PC-9 (cell line): ENCODE measurements at regions not wholly inside any gene's neighbourhood (a gene's known extent, or its start where the extent isn't known, plus 50 kb on each side); places are given as distances from the start of the nearest gene placed in this dataset.

Experiments
- BruUV-seq: library from RNA; stranded (reverse); fragments of 400-500 nt; replicated peaks from 2 replicates; lab custom pipeline; 2021; lab: Mats Ljungman, UMichigan
- CTCF ChIA-PET: fragments of 300-600 bp; sonication (Branson Sonifier 250); formaldehyde crosslinking; loops from one replicate; lab custom pipeline; 2022; ENCODE audit warnings: antibody characterized with exemption; lab: Charles Lee
- POLR2A ChIA-PET: fragments of 300-600 bp; sonication (Branson Sonifier 250); formaldehyde crosslinking; loops from one replicate; lab custom pipeline; 2022; ENCODE audit warnings: antibody characterized with exemption; ENCODE audit not compliant: unreplicated experiment; lab: Charles Lee
- DNase-seq, 2 experiments: peaks; one replicate each; pipeline versions ENCODE4 v3.0.0 to v3.0.0-alpha.2; 2015 to 2022; ENCODE audit warnings: mixed read lengths in 1 of 2
- H2AFZ ChIP-seq: fragments of 200-600 bp; sonication (generic); 2 replicates; pipeline ENCODE4 v1.8.1; 2017; ENCODE audit warnings: antibody characterized with exemption
- H3F3A ChIP-seq: fragments of 200-600 bp; sonication (generic); 2 replicates; pipeline ENCODE4 v1.8.1; 2017; ENCODE audit warnings: antibody characterized with exemption, mild to moderate bottlenecking, low read depth; ENCODE audit not compliant: insufficient read depth
- H3K27ac ChIP-seq: fragments of 200-600 bp; sonication (generic); 2 replicates; pipeline ENCODE4 v1.6.1; 2016; ENCODE audit warnings: mixed run types
- H3K27me3 ChIP-seq: fragments of 200-600 bp; sonication (generic); 2 replicates; pipeline ENCODE4 v1.6.1; 2016; ENCODE audit warnings: low read depth, mixed run types; ENCODE audit not compliant: insufficient read depth
- H3K36me3 ChIP-seq: fragments of 200-600 bp; sonication (generic); 2 replicates; pipeline ENCODE4 v1.6.1; 2016; ENCODE audit warnings: low read depth, mixed run types
- H3K4me1 ChIP-seq: fragments of 200-600 bp; sonication (generic); replicated peaks from 2 replicates; pipeline ENCODE4 v1.6.1; 2016; ENCODE audit warnings: mixed run types; ENCODE audit not compliant: insufficient read depth
- H3K4me2 ChIP-seq: fragments of 200-600 bp; sonication (generic); 2 replicates; pipeline ENCODE4 v1.6.1; 2017; ENCODE audit warnings: mixed run types
- H3K4me3 ChIP-seq: fragments of 200-600 bp; sonication (generic); 2 replicates; pipeline ENCODE4 v1.6.1; 2016; ENCODE audit warnings: mixed run types
- H3K79me2 ChIP-seq: fragments of 200-600 bp; sonication (generic); 2 replicates; pipeline ENCODE4 v1.6.1; 2017; ENCODE audit warnings: low read depth, mixed run types
- H3K9me2 ChIP-seq: fragments of 200-600 bp; sonication (generic); 2 replicates; pipeline ENCODE4 v1.8.1; 2017; ENCODE audit warnings: mild to moderate bottlenecking; ENCODE audit not compliant: insufficient read depth
- H3K9me3 ChIP-seq: fragments of 200-600 bp; sonication (generic); 2 replicates; pipeline ENCODE4 v1.8.1; 2016; ENCODE audit warnings: low read depth; ENCODE audit not compliant: insufficient read depth
- H4K20me1 ChIP-seq: fragments of 200-600 bp; sonication (generic); 2 replicates; pipeline ENCODE4 v1.8.1; 2017; ENCODE audit not compliant: insufficient read depth
- CTCF ChIP-seq: fragments of 200-600 bp; sonication (generic); conservative IDR thresholded peaks from 2 replicates; pipeline ENCODE4 v1.6.1; 2017; ENCODE audit warnings: mixed run types, antibody characterized with exemption, mild to moderate bottlenecking, moderate library complexity
- EZH2 ChIP-seq: fragments of 200-600 bp; sonication (generic); IDR thresholded peaks from 2 replicates; pipeline ENCODE4 v1.8.0; 2017; ENCODE audit warnings: antibody characterized with exemption, low read depth
- intact Hi-C: fragments of 100-400 bp; cut with micrococcal nuclease; formaldehyde crosslinking; loops from one replicate; pipeline ENCODE4 v1.10.0; 2022; ENCODE audit not compliant: unreplicated experiment

GRCh38 chr10:90494183-90494582 is 363.7 kb downstream of the HTR7 start:
- Histone ChIP-seq H3K4me3 (no peak overlapping the region), H3K79me2 (no peaks in the 10 kb centered on the region), H3K27ac (no peak overlapping the region), H3F3A (no peaks in the 10 kb centered on the region), H3K4me2 (no peak overlapping the region), H4K20me1 (no peaks in the 10 kb centered on the region), H2AFZ (no peak overlapping the region), H3K4me1 (no peaks in the 10 kb centered on the region; the same call in 1 of the 2 replicates), H3K27me3 (no peaks in the 10 kb centered on the region), H3K9me3 (peaks cover 5% of the 10 kb centered on the region; the same call in 1 of the 2 replicates), H3K36me3 (no peaks in the 10 kb centered on the region), H3K9me2 (no peaks in the 10 kb centered on the region)
- BruUV-seq: no TSS peak
- TF ChIP-seq CTCF (no peak), EZH2 (no peak)
- no peak for DNase-seq
- intact Hi-C loops: no loop called here
- CTCF ChIA-PET: no interaction called here
- POLR2A ChIA-PET: no interaction called here

- no peaks in the 10 kb centered on the region for H3K9me3 ChIP-seq
- ChIA-PET POLR2A (no interaction called here), CTCF (no interaction called here)
Measured at GRCh38 chr10:90504172-90504571, 353.7 kb downstream of the HTR7 start.

GRCh38 chr10:90526721-90527120 is 331.1 kb downstream of the HTR7 start:
- POLR2A ChIA-PET: no interaction called here
- no peak for TF ChIP-seq CTCF
- TF ChIP-seq EZH2: no peak
- Histone ChIP-seq H3K27ac (no peak overlapping the region), H3K27me3 (no peaks in the 10 kb centered on the region), H3K36me3 (no peaks in the 10 kb centered on the region), H3F3A (no peaks in the 10 kb centered on the region), H3K4me1 (no peaks in the 10 kb centered on the region), H3K9me2 (no peaks in the 10 kb centered on the region), H3K9me3 (no peaks in the 10 kb centered on the region), H3K4me3 (no peak overlapping the region), H4K20me1 (no peaks in the 10 kb centered on the region), H3K79me2 (no peaks in the 10 kb centered on the region), H2AFZ (no peak overlapping the region), H3K4me2 (no peak overlapping the region)
- DNase-seq: no peak
- intact Hi-C loops: no loop called here
- CTCF ChIA-PET: no interaction called here
- BruUV-seq: no TSS peak

More at GRCh38 chr10:90504172-90504571, 353.7 kb downstream of the HTR7 start:
- no peaks in the 10 kb centered on the region for H4K20me1 ChIP-seq
- BruUV-seq: no TSS peak
- no peak overlapping the region for H2AFZ ChIP-seq
- H3K4me1 ChIP-seq: no peaks in the 10 kb centered on the region; the same call in 1 of the 2 replicates
- H3K79me2 ChIP-seq: no peaks in the 10 kb centered on the region
- H3F3A ChIP-seq: no peaks in the 10 kb centered on the region
- no peak overlapping the region for H3K4me3 ChIP-seq
- intact Hi-C loops: no loop called here
- TF ChIP-seq CTCF (no peak), EZH2 (no peak)
- no peaks in the 10 kb centered on the region for H3K27me3 ChIP-seq
- no peaks in the 10 kb centered on the region for H3K36me3 ChIP-seq
- H3K9me2 ChIP-seq: no peaks in the 10 kb centered on the region
- H3K4me2 ChIP-seq: no peak overlapping the region
- H3K27ac ChIP-seq: no peak overlapping the region
- no peak for DNase-seq
